ENCODE measurements at regions not wholly inside any gene's neighbourhood (a gene's known extent, or its start where the extent isn't known, plus 50 kb on each side); places are given as distances from the start of the nearest gene placed in this dataset.

DNA sequence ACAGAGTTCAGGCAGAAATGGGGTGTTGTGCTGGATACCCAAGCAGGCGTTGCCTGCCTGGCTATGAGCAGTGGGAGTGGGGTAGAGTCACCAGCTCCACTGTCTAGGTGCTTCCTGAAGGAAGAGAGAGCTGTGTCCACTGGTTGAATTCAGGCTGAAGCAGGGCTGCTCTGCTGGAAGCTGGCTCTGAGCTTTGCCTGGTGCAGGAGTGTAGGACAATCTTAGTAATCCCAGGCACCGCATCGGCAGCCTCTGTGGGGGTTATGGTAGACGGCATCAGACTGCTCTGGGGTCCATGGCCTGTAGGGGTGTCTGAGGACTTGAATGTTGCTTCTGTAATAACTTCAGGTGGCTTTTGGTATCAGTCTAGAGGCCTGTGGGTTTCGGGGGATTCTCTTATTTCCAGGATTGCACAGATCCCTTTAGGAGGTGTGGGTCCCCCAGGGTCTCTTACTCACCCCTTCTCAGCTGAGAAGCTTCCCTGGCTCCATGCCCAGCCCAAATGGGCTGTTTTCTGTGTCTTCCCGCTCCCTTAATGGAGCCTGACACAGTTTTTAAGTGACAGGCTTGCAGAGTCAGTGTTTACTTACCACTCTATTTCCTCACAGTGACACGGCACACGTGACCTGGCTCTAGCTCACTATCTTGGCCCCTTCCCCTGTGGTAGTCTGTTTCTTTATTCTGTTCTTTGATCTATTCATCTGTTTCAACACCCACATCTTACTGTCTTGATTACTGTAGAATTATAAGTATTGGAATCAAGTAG, 644.3 kb downstream of the CBLN2 start:
- DNase-seq (ENCODE audit: low read depth, low spot score): no peak

DNA sequence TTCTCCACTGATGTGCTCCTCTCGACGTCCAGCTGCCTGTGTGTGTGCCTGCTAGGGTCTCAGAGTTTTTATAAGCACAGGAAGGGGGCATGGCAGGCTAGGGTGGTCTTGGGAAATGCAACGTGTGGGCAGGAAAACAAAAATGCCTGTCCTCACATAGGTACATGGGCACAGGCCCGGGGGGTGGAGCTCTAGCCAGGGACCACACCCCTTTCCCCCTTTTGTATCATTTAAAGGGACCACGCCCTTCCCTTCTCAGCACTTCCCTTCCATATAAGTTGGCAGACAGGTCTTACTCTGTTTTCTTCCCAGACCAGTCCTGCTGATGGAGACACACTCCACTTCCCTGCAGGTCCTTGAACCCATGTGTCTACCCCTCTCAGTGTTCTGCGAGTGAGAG, 645.0 kb downstream of the CBLN2 start:
- no peak for DNase-seq (ENCODE audit: low read depth, low spot score)

GRCh38 chr18:71887509-71887908, 656.6 kb downstream of the CBLN2 start:
- no peak for DNase-seq (ENCODE audit: low read depth, low spot score)

GRCh38 chr18:71878226-71878625, 665.9 kb downstream of the CBLN2 start:
- no peak for DNase-seq (ENCODE audit: low read depth, low spot score)

- no peak for DNase-seq (ENCODE audit: low read depth, low spot score)
Measured at GRCh38 chr18:71873695-71874094, 670.4 kb downstream of the CBLN2 start.

GRCh38 chr18:71865888-71866287, 678.3 kb downstream of the CBLN2 start:
- DNase-seq (ENCODE audit: low read depth, low spot score): no peak

DNA sequence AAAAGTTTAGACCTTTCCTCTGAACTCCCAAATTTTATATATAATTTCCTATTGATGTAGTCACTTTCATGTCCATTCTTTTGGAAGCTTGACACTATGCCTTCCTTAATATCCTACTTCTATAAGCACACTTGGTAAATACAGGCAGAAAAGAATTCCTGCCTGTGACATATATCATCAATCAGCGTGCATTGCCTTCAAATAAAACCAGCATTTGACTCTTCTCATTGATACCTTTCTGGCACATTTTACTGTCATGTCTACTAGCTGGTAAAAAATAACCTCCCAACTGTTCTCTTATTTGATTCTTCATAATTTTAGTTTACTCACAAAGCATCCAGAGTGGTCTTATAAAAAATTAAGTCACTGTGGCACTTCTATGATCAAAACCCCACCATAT, 693.5 kb downstream of the CBLN2 start:
- no peak for DNase-seq (ENCODE audit: low read depth, low spot score)

GRCh38 chr18:71849407-71849806, 694.7 kb downstream of the CBLN2 start:
- DNase-seq (ENCODE audit: low read depth, low spot score): no peak

DNA sequence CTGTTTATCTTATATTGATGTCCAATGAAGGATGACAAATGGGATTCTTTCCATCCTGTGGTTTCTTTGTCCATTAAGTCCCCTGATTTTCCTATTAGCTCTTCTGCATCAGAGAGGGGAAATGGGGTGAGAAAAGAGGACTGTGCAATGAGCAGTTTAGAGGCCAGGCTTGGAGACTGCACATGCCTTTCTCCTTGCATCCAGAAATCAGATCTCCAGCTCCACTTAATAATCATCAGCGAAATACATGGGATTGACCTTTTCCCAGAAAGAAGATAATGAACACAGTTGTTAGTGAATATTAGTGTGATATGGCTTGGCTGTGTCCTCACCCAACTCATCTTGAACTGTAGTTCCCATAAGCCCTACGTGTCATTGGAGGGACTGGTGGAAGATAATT, 697.4 kb downstream of the CBLN2 start:
- DNase-seq (ENCODE audit: low read depth, low spot score): no peak

DNA sequence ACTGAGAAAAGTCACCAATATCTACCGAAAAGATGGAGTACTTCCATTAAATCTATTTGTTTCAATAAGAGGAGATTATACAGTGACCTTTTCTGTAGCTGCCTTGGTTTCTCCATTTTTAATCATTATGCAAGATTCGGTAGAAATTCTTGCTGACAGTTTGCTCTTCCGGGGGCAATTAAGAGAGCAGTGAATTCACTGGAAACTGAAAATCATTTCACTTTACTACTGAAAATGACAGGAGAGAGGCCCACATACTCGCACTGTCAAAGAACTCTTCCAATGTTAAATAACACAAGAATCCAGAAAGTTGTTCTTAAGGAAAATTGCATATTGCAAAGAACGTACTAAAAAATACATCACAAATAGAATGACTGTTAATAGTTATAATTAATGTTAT, 699.3 kb downstream of the CBLN2 start:
- DNase-seq (ENCODE audit: low read depth, low spot score): no peak

DNA sequence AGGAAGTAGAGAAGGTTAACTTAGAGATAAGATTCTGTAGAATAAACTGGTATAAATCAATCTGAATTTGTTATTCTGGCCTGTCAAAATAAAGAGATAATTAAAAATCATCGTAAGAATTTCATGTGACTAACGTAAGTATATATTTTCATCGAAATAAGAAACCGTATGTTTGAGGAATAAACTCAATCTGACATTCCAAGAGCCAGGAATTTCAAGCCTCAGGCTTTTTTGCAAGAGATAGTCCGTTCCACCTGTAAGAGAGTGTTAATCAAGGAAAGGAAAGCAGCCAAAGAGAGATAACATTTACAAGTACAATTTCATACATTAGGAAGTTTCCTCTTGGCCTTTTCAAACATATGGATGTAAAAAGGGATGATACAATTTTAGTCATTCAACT, 701.5 kb downstream of the CBLN2 start:
- no peak for DNase-seq (ENCODE audit: low read depth, low spot score)

DNA sequence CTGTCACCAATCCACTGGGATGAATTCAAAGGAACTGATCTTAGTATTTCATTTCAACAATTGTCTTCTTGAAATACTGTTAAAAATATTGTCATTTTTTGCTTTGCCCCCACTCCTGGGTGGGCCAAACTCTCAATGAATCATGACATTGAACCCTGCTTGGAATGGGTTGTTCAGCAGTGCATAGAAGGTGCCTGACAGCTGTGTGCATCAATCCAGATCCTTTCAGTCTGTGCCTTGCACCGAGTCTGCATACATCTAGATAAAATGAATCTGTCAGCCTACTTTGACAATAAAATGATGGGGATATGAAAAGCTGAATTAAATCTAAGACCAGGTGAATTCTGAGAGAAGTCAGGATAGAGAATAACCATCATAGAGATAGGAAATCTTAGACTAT, 706.6 kb downstream of the CBLN2 start:
- no peak for DNase-seq (ENCODE audit: low read depth, low spot score)

- DNase-seq (ENCODE audit: low read depth, low spot score): no peak
Measured at GRCh38 chr18:71832946-71833617, 711.1 kb downstream of the CBLN2 start.

DNA sequence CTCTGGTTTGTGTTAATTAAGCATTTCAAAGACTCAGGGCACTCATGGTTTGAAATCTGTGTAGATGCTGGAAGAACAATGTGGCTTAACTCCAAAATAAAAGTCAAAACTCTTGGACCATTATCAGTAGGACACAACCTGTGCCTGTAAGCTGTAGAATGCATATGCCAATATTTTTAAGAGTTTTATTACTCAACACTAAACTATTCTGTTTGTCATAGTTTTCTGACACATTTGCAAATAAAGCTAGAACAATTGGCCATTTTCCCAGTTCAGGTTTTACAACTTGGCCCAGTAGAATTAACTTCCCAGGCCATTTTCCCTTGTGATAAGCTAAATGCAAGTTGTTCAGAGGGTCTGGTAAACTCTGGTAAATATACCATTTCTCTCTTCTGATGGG, 713.1 kb downstream of the CBLN2 start:
- DNase-seq (ENCODE audit: low read depth, low spot score): no peak

GRCh38 chr18:71827301-71827700, 716.8 kb downstream of the CBLN2 start:
- no peak for DNase-seq (ENCODE audit: low read depth, low spot score)

DNA sequence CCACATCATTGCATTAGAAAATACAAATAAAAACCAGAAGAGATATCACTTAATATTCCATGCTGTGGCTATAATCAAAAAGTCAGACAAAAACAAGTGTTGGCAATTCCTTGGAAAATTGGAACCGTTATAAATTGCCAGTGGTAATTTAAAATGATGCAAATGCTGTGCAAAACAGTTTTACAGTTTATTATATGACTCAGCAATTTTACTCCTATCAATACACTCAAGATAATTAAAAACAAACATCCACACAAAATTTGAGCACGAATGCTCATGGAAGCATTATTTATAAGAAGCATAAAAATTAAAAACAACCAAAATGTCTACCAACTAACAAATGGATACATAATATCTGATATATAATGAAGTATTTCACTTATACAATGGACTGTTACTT, 728.8 kb downstream of the CBLN2 start:
- DNase-seq (ENCODE audit: low read depth, low spot score): no peak

- no peak for DNase-seq (ENCODE audit: low read depth, low spot score)
Measured at GRCh38 chr18:71809711-71810110, 734.4 kb downstream of the CBLN2 start.

GRCh38 chr18:71808616-71809015, 735.5 kb downstream of the CBLN2 start:
- no peak for DNase-seq (ENCODE audit: low read depth, low spot score)

DNA sequence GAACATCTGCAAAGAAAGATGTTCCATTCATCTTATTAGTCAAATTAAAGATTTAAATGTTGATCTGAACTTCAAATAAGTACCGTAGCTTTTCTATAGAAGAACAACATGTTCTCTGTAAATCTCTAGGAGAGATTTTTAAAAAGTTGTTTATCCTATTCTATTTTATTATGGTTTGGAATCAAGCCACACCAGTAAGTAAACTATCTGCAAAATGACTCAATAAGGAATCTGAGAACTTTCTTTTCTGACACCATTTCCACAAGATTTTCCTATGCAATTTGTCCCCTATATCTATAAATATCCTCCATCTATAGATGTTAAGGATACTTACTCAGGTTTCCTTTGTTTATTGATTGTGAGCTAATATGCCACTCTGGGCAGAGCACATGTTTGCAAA, 736.6 kb downstream of the CBLN2 start:
- DNase-seq (ENCODE audit: low read depth, low spot score): no peak

GRCh38 chr18:71798986-71799673, 745.0 kb downstream of the CBLN2 start:
- DNase-seq (ENCODE audit: low read depth, low spot score): no peak

- DNase-seq (ENCODE audit: low read depth, low spot score): no peak
Measured at GRCh38 chr18:71797554-71797953, 746.6 kb downstream of the CBLN2 start.

DNA sequence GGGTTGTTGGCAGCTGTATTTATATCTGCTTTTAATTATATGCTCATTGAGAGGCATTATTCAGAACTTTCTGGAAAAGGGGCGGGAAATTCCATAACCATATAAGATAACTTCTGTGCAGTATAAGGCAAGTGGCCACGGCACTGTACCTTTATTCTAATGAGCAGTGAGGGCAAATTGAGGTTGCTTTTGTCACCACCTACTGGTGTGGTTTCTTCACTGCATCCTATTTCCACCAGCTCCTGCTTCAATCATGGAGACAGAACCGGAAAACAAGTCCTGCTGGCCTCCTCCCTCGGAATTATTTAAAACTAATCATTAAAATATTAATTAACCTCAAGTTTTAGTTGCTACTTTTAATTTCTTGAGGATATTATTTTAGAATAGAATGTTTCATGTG, 759.4 kb downstream of the CBLN2 start:
- no peak for DNase-seq (ENCODE audit: low read depth, low spot score)

- no peak for DNase-seq (ENCODE audit: low read depth, low spot score)
Measured at GRCh38 chr18:71760541-71760940, 783.6 kb downstream of the CBLN2 start.

Data from activated CD4-positive, CD25-positive, alpha-beta regulatory T cell treated with anti-CD3 and anti-CD28 coated beads, Interleukin-2, amount 50 U/mL, for 16 hours (primary cell).